MM.1S (cell line): ENCODE measurements at regions not wholly inside any gene's neighbourhood (a gene's known extent, or its start where the extent isn't known, plus 50 kb on each side); places are given as distances from the start of the nearest gene placed in this dataset.

Experiments
- DNase-seq: peaks from one replicate; pipeline ENCODE4 v3.0.0-alpha.2; 2015
- H2AFZ ChIP-seq: fragments of 300-600 bp; sonication (generic); 2 replicates; pipeline ENCODE4 v1.6.0; 2016; ENCODE audit warnings: antibody characterized with exemption, low read length
- H3F3A ChIP-seq: fragments of 300-600 bp; sonication (generic); 2 replicates; pipeline ENCODE4 v1.6.1; 2016; ENCODE audit warnings: mild to moderate bottlenecking, antibody characterized with exemption, low read length, moderate library complexity, mixed read lengths; ENCODE audit not compliant: insufficient read depth
- H3K27ac ChIP-seq: fragments of 300-600 bp; sonication (generic); 2 replicates; pipeline ENCODE4 v1.5.1; 2016; ENCODE audit warnings: mild to moderate bottlenecking, low read length
- H3K27me3 ChIP-seq: fragments of 300-600 bp; sonication (generic); replicated peaks from 2 replicates; pipeline ENCODE4 v1.6.0; 2016; ENCODE audit warnings: low read length; ENCODE audit not compliant: insufficient read depth
- H3K36me3 ChIP-seq: fragments of 300-600 bp; sonication (generic); replicated peaks from 2 replicates; pipeline ENCODE4 v1.6.1; 2016; ENCODE audit warnings: mild to moderate bottlenecking, low read length, mixed read lengths; ENCODE audit not compliant: insufficient read depth
- H3K4me1 ChIP-seq: fragments of 300-600 bp; sonication (generic); 2 replicates; pipeline ENCODE4 v1.6.1; 2016; ENCODE audit warnings: low read length, mixed read lengths
- H3K4me2 ChIP-seq: fragments of 300-600 bp; sonication (generic); 2 replicates; pipeline ENCODE4 v1.6.0; 2016; ENCODE audit warnings: low read depth, low read length
- H3K4me3 ChIP-seq: fragments of 300-600 bp; sonication (generic); 2 replicates; pipeline ENCODE4 v1.5.1; 2016; ENCODE audit warnings: low read length, mixed read lengths
- H3K79me2 ChIP-seq: fragments of 300-600 bp; sonication (generic); 2 replicates; pipeline ENCODE4 v1.6.1; 2016; ENCODE audit warnings: mixed run types, low read length, mixed read lengths
- H3K9ac ChIP-seq: fragments of 300-600 bp; sonication (generic); 2 replicates; pipeline ENCODE4 v1.6.1; 2016; ENCODE audit warnings: low read length, mixed read lengths
- H3K9me2 ChIP-seq: fragments of 300-600 bp; sonication (generic); replicated peaks from 2 replicates; pipeline ENCODE4 v1.6.1; 2016; ENCODE audit warnings: mild to moderate bottlenecking, low read length, mixed read lengths; ENCODE audit not compliant: insufficient read depth
- H3K9me3 ChIP-seq: fragments of 300-600 bp; sonication (generic); replicated peaks from 2 replicates; pipeline ENCODE4 v1.6.1; 2016; ENCODE audit warnings: mild to moderate bottlenecking, low read length, mixed read lengths; ENCODE audit not compliant: insufficient read depth
- H4K20me1 ChIP-seq: fragments of 300-600 bp; sonication (generic); 2 replicates; pipeline ENCODE4 v1.6.1; 2016; ENCODE audit warnings: mild to moderate bottlenecking, low read length, moderate library complexity, mixed read lengths; ENCODE audit not compliant: insufficient read depth
- CTCF ChIP-seq: fragments of 300-600 bp; sonication (generic); IDR thresholded peaks from 2 replicates; pipeline ENCODE4 v1.5.1; 2016; ENCODE audit warnings: antibody characterized with exemption, low read length, mixed read lengths
- EZH2 ChIP-seq: fragments of 300-600 bp; sonication (generic); optimal IDR thresholded peaks from 2 replicates; pipeline ENCODE3; 2017; ENCODE audit warnings: low read depth, mild to moderate bottlenecking, antibody characterized with exemption, low read length, mixed read lengths
- EZH2phosphoT487 ChIP-seq: fragments of 300-600 bp; sonication (generic); IDR thresholded peaks from 2 replicates; pipeline ENCODE4 v1.6.1; 2018; ENCODE audit warnings: antibody characterized with exemption, low read length

- Histone ChIP-seq H3K9me2 (no peaks in the 10 kb centered on the region), H3K4me3 (no peak overlapping the region), H2AFZ (no peak overlapping the region), H3K27me3 (no peaks in the 10 kb centered on the region), H3K4me2 (no peak overlapping the region), H3K9me3 (no peaks in the 10 kb centered on the region), H3K27ac (no peak overlapping the region), H3K79me2 (no peaks in the 10 kb centered on the region), H4K20me1 (no peaks in the 10 kb centered on the region), H3K36me3 (no peaks in the 10 kb centered on the region), H3F3A (no peaks in the 10 kb centered on the region), H3K4me1 (no peaks in the 10 kb centered on the region), H3K9ac (no peak overlapping the region)
- no peak for TF ChIP-seq EZH2
- no peak for TF ChIP-seq CTCF
- TF ChIP-seq EZH2phosphoT487 = no peak
- no peak for DNase-seq
These were observed 625.4 kb downstream of the TBL1XR1 start for GRCh38 chr3:176571926-176572325.

GRCh38 chr3:176570992-176571391 is 626.3 kb downstream of the TBL1XR1 start:
- no peak overlapping the region for H3K4me2 ChIP-seq
- no peaks in the 10 kb centered on the region for H3K4me1 ChIP-seq
- H3K4me3 ChIP-seq = no peak overlapping the region
- no peaks in the 10 kb centered on the region for H3K9me2 ChIP-seq
- no peaks in the 10 kb centered on the region for H3K36me3 ChIP-seq
- H3K27ac ChIP-seq = no peak overlapping the region
- H3K27me3 ChIP-seq = no peaks in the 10 kb centered on the region
- H3K9ac ChIP-seq = no peak overlapping the region
- H3K9me3 ChIP-seq = no peaks in the 10 kb centered on the region
- H3K79me2 ChIP-seq = no peaks in the 10 kb centered on the region
- TF ChIP-seq CTCF = no peak
- DNase-seq = no peak
- H4K20me1 ChIP-seq = no peaks in the 10 kb centered on the region
- no peaks in the 10 kb centered on the region for H3F3A ChIP-seq
- H2AFZ ChIP-seq = no peak overlapping the region

GRCh38 chr3:176568189-176568588 is 629.1 kb downstream of the TBL1XR1 start:
- no peak overlapping the region for H3K4me2 ChIP-seq
- H3K9me2 ChIP-seq = no peaks in the 10 kb centered on the region
- H3K9me3 ChIP-seq = no peaks in the 10 kb centered on the region
- H3K79me2 ChIP-seq = no peaks in the 10 kb centered on the region
- H3K27ac ChIP-seq = no peak overlapping the region
- H3K36me3 ChIP-seq = no peaks in the 10 kb centered on the region
- no peak overlapping the region for H3K9ac ChIP-seq
- no peaks in the 10 kb centered on the region for H3F3A ChIP-seq
- TF ChIP-seq EZH2 = no peak
- no peak for TF ChIP-seq EZH2phosphoT487
- TF ChIP-seq CTCF = no peak
- no peak overlapping the region for H3K4me3 ChIP-seq
- no peaks in the 10 kb centered on the region for H4K20me1 ChIP-seq
- no peak overlapping the region for H2AFZ ChIP-seq
- DNase-seq = no peak
- H3K27me3 ChIP-seq = no peaks in the 10 kb centered on the region
- no peaks in the 10 kb centered on the region for H3K4me1 ChIP-seq

DNA sequence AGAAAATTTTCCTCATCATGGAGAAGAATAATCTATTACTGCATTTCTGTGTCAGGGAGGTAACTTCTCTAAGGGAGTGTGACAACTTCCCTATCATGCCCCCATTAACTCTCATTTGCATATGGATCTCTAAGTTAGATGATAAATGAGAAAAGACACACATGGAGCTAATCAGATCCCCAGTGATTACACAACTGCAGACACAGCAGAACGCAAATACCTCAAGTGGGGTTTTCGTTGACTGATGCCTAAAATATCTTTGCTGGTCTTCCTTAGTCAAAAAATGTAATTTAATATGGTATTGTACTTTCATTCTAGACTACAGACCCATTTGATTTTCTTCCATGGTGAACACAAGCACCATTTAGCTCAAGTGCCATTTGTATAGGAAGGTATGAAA is 630.5 kb downstream of the TBL1XR1 start:
- no peak for TF ChIP-seq EZH2
- no peak for TF ChIP-seq CTCF
- TF ChIP-seq EZH2phosphoT487 = no peak

More for the DNA sequence above, 630.5 kb downstream of the TBL1XR1 start:
- H3K27ac ChIP-seq = no peak overlapping the region
- H3K36me3 ChIP-seq = no peaks in the 10 kb centered on the region
- no peaks in the 10 kb centered on the region for H3K79me2 ChIP-seq
- no peak overlapping the region for H3K4me3 ChIP-seq
- no peak overlapping the region for H3K4me2 ChIP-seq
- H3F3A ChIP-seq = no peaks in the 10 kb centered on the region
- no peaks in the 10 kb centered on the region for H3K27me3 ChIP-seq
- no peaks in the 10 kb centered on the region for H3K4me1 ChIP-seq
- no peaks in the 10 kb centered on the region for H3K9me3 ChIP-seq
- no peak overlapping the region for H3K9ac ChIP-seq
- no peak for DNase-seq
- no peak overlapping the region for H2AFZ ChIP-seq
- no peaks in the 10 kb centered on the region for H4K20me1 ChIP-seq
- H3K9me2 ChIP-seq = no peaks in the 10 kb centered on the region
